Endothelial cell of umbilical vein (primary cell): ENCODE measurements at regions not wholly inside any gene's neighbourhood (a gene's known extent, or its start where the extent isn't known, plus 50 kb on each side); places are given as distances from the start of the nearest gene placed in this dataset.
"Not testable (repeated sequence)": the region's sequence is repeated elsewhere in the genome, so short reads cannot be mapped to it uniquely, and the experiment has no call there.

Source experiments
- BruUV-seq: library from RNA; stranded (reverse); fragments of 400-500 nt; replicated peaks from 2 replicates; lab custom pipeline; 2021; lab: Mats Ljungman, UMichigan
- CTCF ChIA-PET: fragments of 300-600, 350-600 bp; sonication (Branson Sonifier 250); formaldehyde crosslinking; loops from one replicate; lab custom pipeline; 2021; ENCODE audit warnings: antibody characterized with exemption, inconsistent platforms; lab: Charles Lee
- POLR2A ChIA-PET: fragments of 300-600, 350-600 bp; sonication (Branson Sonifier 250); formaldehyde crosslinking; loops from one replicate; lab custom pipeline; 2021; ENCODE audit warnings: antibody characterized with exemption, inconsistent platforms; lab: Charles Lee
- DNase-seq: peaks from one replicate; pipeline ENCODE4 v3.0.0-alpha.2; 2011; ENCODE audit warnings: low read depth, low spot score
- FAIRE-seq: peaks from 2 replicates; lab custom pipeline; 2011; peaks lifted over from hg19 to GRCh38; lab: Jason Lieb, UNC
- H2AFZ ChIP-seq: 2 replicates; pipeline ENCODE4 v1.6.0; 2012; ENCODE audit warnings: low read depth, low read length, control low read depth, inconsistent platforms
- H3K27ac ChIP-seq: 2 replicates; pipeline ENCODE4 v1.5.1; 2011; ENCODE audit warnings: low read depth, mild to moderate bottlenecking, control low read depth, low read length, moderate library complexity; ENCODE audit not compliant: insufficient read depth
- H3K27me3 ChIP-seq, 2 experiments: 2 replicates each; pipeline versions ENCODE4 v1.6.0 to v1.6.1; 2011; ENCODE audit warnings: low read length in 2 of 2, mixed read lengths in 1 of 2; ENCODE audit not compliant: control insufficient read depth in 2 of 2, insufficient read depth in 2 of 2
- H3K36me3 ChIP-seq, 2 experiments: 2 replicates in 1 of 2; 3 replicates in 1 of 2; pipeline ENCODE4 v1.5.1; 2011; ENCODE audit warnings: low read length in 2 of 2, mild to moderate bottlenecking in 1 of 2, moderate library complexity in 1 of 2; ENCODE audit not compliant: control insufficient read depth in 2 of 2, insufficient read depth in 2 of 2; ENCODE audit errors: extremely low read depth in 1 of 2
- H3K4me1 ChIP-seq: 3 replicates; pipeline ENCODE4 v1.5.1; 2011; ENCODE audit warnings: mild to moderate bottlenecking, low read length; ENCODE audit not compliant: control insufficient read depth, insufficient read depth; ENCODE audit errors: extremely low read depth
- H3K4me2 ChIP-seq: 2 replicates; pipeline ENCODE4 v1.6.1; 2011; ENCODE audit warnings: low read length, control low read depth, mixed read lengths; ENCODE audit not compliant: insufficient read depth
- H3K4me3 ChIP-seq, 3 experiments: fragments of 200-600 bp in 1 of 3; sonication (generic), shearing (Covaris generic) in 1 of 3; replicated peaks in 1 of 3; 2 replicates each; pipeline ENCODE4 v1.5.1; 2011 to 2016; ENCODE audit warnings: control low read depth in 3 of 3, low read length in 3 of 3, mild to moderate bottlenecking in 2 of 3, inconsistent platforms in 1 of 3, low read depth in 1 of 3, moderate library complexity in 1 of 3; ENCODE audit not compliant: insufficient read depth in 1 of 3
- H3K79me2 ChIP-seq: 2 replicates; pipeline ENCODE4 v1.6.0; 2012; ENCODE audit warnings: low read length, inconsistent platforms; ENCODE audit not compliant: control insufficient read depth, insufficient read depth
- H3K9ac ChIP-seq: replicated peaks from 2 replicates; pipeline ENCODE3; 2011; ENCODE audit warnings: low read length, control low read depth; ENCODE audit not compliant: insufficient read depth; ENCODE audit errors: extremely low read depth
- H3K9me1 ChIP-seq: replicated peaks from 3 replicates; pipeline ENCODE4 v1.6.0; 2011; ENCODE audit warnings: mild to moderate bottlenecking, low read length; ENCODE audit not compliant: control insufficient read depth, insufficient read depth; ENCODE audit errors: extremely low read depth
- H3K9me3 ChIP-seq: replicated peaks from 2 replicates; pipeline ENCODE4 v1.5.1; 2012; ENCODE audit warnings: low read length, inconsistent platforms; ENCODE audit not compliant: control insufficient read depth, insufficient read depth
- H4K20me1 ChIP-seq: replicated peaks from 2 replicates; pipeline ENCODE3; 2011; ENCODE audit warnings: mild to moderate bottlenecking, low read length; ENCODE audit not compliant: control insufficient read depth, insufficient read depth; ENCODE audit errors: extremely low read depth
- CTCF ChIP-seq, 2 donors: IDR thresholded peaks; 1 replicate in 1 of 2; 2 replicates in 1 of 2; pipeline ENCODE4 v1.5.1; 2011; ENCODE audit warnings: low read length in 2 of 2, mild to moderate bottlenecking in 2 of 2, moderate library complexity in 2 of 2, control low read depth in 1 of 2, inconsistent platforms in 1 of 2, low read depth in 1 of 2; ENCODE audit not compliant: insufficient read depth in 1 of 2; ENCODE audit errors: extremely low read depth in 1 of 2
- EZH2 ChIP-seq: IDR thresholded peaks from 2 replicates; pipeline ENCODE4 v1.6.1; 2012; ENCODE audit warnings: borderline replicate concordance, low read depth, mild to moderate bottlenecking, moderate library complexity, low read length, inconsistent platforms; ENCODE audit not compliant: severe bottlenecking
- FOS ChIP-seq: IDR thresholded peaks from 2 replicates; pipeline ENCODE4 v1.6.1; 2011; ENCODE audit warnings: mild to moderate bottlenecking, low read length, moderate library complexity, borderline replicate concordance; ENCODE audit not compliant: insufficient read depth
- GATA2 ChIP-seq: IDR thresholded peaks from 2 replicates; pipeline ENCODE4 v1.7.0; 2011; ENCODE audit warnings: low read depth, mild to moderate bottlenecking, moderate library complexity, mixed read lengths, low read length; ENCODE audit not compliant: insufficient read length, insufficient read depth
- JUN ChIP-seq: IDR thresholded peaks from 2 replicates; pipeline ENCODE4 v1.6.1; 2011; ENCODE audit warnings: borderline replicate concordance, low read depth; ENCODE audit not compliant: insufficient read length, insufficient read depth
- MAX ChIP-seq: IDR thresholded peaks from 2 replicates; pipeline ENCODE4 v1.6.1; 2011; ENCODE audit not compliant: insufficient read depth, insufficient read length
- MYC ChIP-seq: IDR thresholded peaks from one replicate; pipeline ENCODE4 v1.6.1; 2011; ENCODE audit warnings: mild to moderate bottlenecking, low read depth, low read length
- POLR2A ChIP-seq: IDR thresholded peaks from 2 replicates; pipeline ENCODE4 v1.6.1; 2012; ENCODE audit warnings: low read depth, mild to moderate bottlenecking, control low read depth, low read length
- POLR2AphosphoS5 ChIP-seq: IDR thresholded peaks from 2 replicates; pipeline ENCODE4 v1.6.1; 2012; ENCODE audit warnings: low read depth, mild to moderate bottlenecking, control low read depth, low read length, moderate library complexity; ENCODE audit not compliant: insufficient read depth
- dilution Hi-C: fragments of 300-500 bp; cut with MboI; formaldehyde crosslinking; loops from one replicate; pipeline ENCODE4 v1.15.0; 2019; ENCODE audit warnings: low sequenced_read_pairs; ENCODE audit not compliant: extremely low pct_ligation_motif_present
- intact Hi-C: fragments of 100-400 bp; cut with micrococcal nuclease; formaldehyde crosslinking; loops from one replicate; pipeline ENCODE4 v1.10.0; 2022

- FAIRE-seq, result no peak
- Histone ChIP-seq H3K4me3 (no peak overlapping the region), H3K9me3 (no peaks in the 10 kb centered on the region), H4K20me1 (no peaks in the 10 kb centered on the region), H3K4me2 (no peak overlapping the region), H3K9me1 (no peaks in the 10 kb centered on the region), H3K27ac (no peak overlapping the region), H3K27me3 (no peaks in the 10 kb centered on the region), H3K4me1 (no peaks in the 10 kb centered on the region), H3K36me3 (no peaks in the 10 kb centered on the region), H3K9ac (no peak overlapping the region), H3K79me2 (no peaks in the 10 kb centered on the region), H2AFZ (no peak overlapping the region)
- no TSS peak for BruUV-seq
- TF ChIP-seq POLR2AphosphoS5, result no peak
- TF ChIP-seq MAX, result no peak
- TF ChIP-seq MYC, result no peak
- TF ChIP-seq CTCF (IDR thresholded peaks at IDR 0.05; ENCODE audit: extremely low read depth in 1 of 2, insufficient read depth in 1 of 2, low read depth in 1 of 2, low read length in 2 of 2), result no peak
- no peak for TF ChIP-seq JUN
- TF ChIP-seq GATA2, result no peak
- TF ChIP-seq POLR2A, result no peak
- no peak for TF ChIP-seq FOS
- TF ChIP-seq EZH2, result no peak
- intact Hi-C loops (no loop called here), dilution Hi-C loops (no loop called here)
- no peak for DNase-seq
- ChIA-PET POLR2A (no interaction called here), CTCF (interaction anchor here (1.1 kb wide), 1 partner anchor 139 kb away, joined by 3 read pairs; no protein-coding TSS in a partner anchor)
These were observed 245.2 kb downstream of the PLOD2 start for GRCh38 chr3:145915787-145916186.

- H3K4me3 ChIP-seq, H4K20me1 ChIP-seq, H3K36me3 ChIP-seq, H3K79me2 ChIP-seq, H3K9me3 ChIP-seq, H3K9me1 ChIP-seq, H3K27me3 ChIP-seq, CTCF ChIA-PET, H3K27ac ChIP-seq, dilution Hi-C loops, POLR2A ChIA-PET, FAIRE-seq, H3K9ac ChIP-seq, intact Hi-C loops, DNase-seq, H2AFZ ChIP-seq, BruUV-seq, H3K4me1 ChIP-seq, H3K4me2 ChIP-seq: not testable (repeated sequence)
These were observed 233.2 kb downstream of the PLOD2 start for GRCh38 chr3:145927736-145928135.
